Stimulated activated CD8-positive, alpha-beta memory T cell treated with anti-CD3 and anti-CD28 coated beads, Interleukin-15, amount 100 ng/mL, for 1 hour (primary cell): ENCODE measurements at regions not wholly inside any gene's neighbourhood (a gene's known extent, or its start where the extent isn't known, plus 50 kb on each side); places are given as distances from the start of the nearest gene placed in this dataset.

Experiments used
- DNase-seq: peaks from one replicate; pipeline ENCODE4 v3.0.0-alpha.2; 2020; ENCODE audit warnings: low read depth

DNA sequence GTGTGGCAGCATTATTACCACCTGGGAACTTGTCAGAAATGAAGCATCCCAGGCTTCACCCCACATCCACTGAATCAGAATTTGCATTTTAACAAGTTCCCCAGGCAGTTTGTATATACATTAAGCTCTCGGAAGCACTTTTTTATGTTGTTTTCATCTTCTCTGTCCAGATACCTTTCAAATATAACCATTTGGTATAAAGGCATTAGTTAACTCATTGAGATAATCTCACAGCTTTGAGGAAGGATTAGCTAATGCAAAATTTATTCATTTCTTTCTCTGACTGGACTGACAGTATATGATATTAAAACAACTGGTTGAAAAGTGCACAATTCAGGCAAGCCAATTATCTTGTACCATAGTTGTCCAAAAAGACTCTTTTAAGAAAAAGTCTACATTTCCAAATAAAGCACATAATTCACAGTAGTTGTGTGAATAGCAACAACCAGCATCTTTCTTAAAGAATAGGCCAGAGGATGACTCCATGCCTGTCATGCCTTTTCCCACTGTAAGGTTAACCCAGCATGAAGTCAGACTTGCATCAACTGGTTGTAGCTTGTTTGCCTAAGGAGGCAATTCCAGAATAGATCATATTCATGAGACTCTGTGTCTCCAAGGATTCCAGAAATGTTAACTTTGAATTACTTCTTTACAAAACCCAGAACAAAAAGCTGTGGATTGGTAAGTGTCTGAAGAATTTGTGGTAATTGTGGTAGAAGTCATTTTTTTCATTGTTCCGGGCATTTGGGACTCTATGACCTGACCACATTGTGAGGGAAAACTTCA is 254.3 kb upstream of the SESN3 start:
- DNase-seq = no peak

DNA sequence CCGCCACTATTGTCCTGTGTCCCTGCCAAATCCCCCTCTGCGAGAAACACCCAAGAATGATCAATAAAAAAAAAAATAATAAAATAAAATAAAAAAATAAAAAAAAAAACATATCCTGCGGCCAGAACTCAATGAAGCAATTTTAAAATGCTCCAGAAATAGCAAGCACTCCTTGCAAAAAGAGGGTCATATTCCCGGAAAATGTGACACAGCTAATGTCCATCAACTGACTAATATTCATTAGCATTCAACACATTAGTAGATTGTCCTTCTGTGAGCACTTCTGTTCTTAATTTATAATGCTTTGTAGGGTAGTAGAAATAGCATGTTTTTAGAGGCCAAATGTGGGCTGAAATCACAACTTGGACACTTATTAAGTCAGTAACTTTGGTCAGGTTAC is 252.3 kb upstream of the SESN3 start:
- DNase-seq = no peak

DNA sequence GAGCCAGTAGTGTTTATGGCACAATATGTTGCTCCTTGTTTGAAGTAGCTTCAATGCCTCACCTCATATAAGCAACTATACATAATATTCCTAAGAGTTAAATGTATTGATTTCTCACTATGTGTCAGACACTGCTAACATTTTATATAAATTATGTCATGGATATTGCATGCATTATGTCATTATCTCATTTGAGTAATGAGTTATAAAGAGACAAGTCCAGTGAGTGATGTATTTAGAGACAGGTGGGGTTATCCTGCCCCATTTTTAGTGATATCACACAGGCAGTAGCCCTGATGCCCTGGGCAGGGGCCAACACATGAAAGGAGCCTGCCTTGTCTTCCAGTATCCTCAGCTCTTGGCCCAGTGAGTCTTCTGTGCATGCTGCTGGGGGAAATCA is 247.0 kb upstream of the SESN3 start:
- no peak for DNase-seq

DNA sequence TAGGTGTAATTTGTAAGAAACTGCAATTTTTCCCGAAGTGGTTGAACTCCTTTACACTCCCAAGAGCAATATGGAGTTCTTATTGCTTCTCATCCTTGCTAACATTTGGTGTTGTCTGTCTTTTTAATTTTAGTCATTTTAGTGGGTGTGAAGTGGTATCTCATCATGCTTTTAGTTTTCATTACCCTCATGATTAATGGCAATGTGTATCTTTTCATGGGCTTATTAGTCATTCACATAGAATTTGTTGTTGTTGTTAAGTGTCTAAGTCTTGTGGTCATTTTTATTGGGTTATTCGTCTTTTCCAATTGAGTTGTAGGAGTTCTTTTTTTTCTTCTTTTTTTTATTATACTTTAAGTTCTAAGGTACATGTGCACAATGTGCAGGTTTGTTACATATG is 238.3 kb upstream of the SESN3 start:
- no peak for DNase-seq

DNA sequence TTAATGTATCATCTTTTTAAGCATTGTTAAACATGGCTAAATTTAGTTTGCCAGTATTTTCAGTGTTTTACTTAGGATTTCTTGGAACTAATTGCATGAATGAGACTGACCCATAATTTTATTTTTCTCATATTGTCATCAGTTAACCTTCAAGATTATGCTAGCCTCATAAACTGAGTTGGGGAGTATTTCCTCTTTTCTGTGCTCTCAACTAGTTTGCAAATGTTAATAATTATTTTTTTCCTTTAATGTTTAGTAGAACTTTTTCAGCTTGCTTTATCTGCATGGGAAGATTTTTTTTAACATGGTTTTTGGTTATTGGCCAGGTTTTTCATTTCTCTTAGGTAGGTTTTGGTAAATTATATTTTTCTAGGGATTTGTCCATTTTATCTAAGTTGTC is 235.4 kb upstream of the SESN3 start:
- DNase-seq = no peak

DNA sequence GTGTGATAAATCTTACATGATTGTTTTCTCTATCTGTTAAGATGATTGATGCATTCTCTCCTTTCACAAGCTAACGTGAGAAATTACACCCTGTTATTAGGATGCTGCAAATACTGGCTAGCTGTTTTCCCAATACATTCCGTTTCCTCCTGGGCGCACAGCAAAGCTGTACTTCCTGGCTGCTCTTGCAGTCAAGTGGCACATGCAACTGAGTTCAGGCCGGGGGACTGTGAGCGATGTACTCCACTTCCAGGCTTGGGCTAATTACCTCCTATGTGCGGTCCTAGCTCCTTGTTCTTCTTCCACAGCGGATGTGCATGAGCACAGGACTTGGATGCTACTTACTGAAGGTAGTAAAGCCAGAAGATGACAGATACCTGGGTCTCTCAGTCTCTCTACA is 234.9 kb upstream of the SESN3 start:
- DNase-seq = no peak

DNA sequence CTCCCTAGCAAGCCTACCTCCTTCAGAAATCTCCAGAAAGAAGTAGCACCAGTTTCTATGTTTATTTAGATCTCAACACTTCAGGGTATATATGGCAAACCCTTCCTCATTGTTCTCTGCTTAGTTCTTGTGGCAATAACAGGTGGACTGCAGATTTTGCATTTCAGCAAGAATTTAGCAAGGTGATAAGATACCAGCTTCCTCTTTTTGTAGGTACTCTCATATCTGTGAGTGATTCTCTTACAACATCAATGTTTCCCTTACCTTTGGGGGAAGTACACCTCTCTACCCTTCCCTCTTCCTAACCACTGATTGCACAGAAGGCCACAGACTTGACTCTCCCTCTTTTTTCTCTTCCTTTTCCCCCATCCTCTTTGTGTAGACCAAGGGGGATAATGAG is 230.9 kb upstream of the SESN3 start:
- DNase-seq = no peak

DNA sequence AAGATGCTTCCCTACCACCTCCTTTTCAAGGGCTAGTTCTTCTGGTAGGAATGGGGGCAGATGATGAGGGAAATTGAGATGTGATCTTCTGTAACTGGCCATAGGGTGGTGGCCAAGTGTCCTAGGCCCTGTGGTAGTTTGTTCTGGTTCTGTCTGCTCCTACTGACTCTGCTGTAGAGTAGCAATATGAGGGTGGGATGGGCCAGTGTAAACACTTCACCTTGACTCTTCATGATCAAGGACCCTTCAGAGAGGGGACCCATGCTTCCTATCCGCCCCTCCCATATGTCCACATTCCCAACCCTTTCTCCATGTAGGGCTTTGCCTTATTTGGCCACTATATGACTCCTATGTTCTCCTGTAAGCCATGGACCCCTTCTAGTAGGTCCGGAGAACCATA is 230.3 kb upstream of the SESN3 start:
- DNase-seq = no peak

DNA sequence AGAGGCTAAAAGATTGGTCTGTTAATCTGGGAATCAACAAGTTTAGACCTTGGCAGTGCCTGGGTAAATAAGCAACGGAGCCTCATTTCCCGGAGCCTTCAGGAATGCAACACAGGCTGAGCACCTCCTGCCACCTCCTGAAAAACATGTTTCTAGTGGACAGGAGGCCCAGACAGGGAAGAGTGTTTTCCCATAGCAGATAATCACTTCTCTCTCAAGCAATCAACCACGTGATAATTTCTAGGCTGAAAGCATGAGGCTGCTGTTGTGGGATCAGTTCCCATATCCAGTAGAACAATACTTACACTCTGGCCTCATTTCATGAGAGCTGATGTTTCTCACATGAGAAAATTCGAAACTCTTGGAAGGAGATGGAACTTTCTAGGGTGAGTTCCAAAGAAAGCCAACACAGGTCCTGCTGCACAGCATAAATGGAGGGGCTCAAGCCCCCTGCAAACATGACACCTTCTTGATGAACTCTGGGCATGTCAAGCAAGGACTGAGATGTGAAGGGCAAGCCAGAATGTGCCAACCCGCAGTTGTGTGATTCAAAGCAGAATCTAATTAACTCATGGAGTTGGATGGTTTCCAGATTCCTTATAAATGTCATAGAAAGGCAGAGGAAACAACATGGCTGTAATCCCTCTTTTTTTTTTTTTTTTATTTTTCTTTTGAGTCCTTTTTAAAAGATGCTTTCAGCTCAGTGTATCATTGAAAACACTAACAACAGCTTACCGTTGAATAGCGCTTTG is 228.5 kb upstream of the SESN3 start:
- no peak for DNase-seq

DNA sequence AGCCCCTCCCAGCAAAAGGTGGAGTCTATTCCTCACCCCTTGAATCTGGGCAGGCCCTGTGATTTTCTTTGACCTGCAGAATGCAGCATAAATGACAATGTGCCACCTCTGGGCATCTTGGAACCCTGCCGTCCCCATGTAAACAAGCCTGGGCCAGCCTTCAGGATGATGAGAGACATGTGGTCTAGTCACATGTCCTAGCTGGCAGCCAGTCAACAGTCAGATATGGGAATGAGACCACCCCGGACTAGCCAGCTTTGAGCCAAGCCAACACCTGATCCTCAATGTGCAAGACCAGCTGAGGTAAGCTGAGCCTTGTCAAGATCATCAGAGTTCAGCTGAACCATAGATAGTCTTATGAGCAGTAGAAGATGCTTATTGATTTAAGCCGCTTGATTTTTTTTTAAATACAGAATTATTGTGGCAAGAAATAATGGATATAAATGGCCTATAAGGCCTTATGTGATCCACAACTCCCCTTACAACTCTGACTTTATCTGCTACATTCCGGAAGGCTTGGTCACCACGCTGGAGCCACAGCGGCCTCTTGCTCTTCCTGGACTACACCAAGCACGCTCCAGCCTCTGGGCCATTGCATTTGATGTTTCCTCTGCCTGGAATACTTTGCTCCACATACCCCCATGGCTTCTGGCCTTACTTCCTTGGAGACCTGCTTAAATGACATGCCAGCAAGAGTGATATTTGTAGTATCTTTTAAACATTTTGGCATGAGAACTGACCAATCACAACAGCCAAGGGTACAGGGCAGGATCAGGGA is 225.9 kb upstream of the SESN3 start:
- DNase-seq = no peak

DNA sequence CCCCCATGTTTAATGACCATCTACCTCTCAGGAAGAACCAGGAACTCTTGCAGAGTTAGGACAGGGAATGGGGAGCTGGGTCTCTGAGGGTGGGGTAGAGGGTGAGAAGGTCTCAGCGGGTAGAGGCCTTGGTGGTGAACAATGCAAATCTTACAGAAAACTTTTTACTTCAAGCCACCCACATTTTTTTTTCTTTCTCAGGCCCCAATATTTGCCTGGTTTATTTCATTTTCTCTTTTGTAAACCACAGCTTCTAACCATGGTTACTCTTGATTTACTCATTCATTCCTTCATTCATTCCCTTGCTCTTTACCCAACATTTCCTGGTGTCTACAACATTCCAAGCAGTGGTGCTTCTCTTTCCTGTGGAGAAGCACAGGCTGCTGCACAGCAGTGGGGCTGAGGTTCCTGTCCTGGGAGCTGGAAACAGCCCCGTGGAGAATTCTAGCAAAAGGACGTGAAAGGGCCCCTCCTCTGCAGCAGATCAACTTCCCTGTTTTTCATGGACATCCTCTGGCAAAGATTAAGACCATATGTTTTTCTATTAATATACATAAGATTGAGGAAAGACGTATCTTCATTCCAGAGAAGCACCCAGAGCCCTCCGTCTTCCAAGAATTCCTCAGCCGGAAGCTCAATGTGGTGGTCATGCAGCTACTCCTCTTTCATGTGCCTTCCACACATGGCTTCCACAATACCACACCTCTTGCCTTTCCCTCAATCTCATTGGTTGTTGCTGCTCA is 224.4 kb upstream of the SESN3 start:
- no peak for DNase-seq

DNA sequence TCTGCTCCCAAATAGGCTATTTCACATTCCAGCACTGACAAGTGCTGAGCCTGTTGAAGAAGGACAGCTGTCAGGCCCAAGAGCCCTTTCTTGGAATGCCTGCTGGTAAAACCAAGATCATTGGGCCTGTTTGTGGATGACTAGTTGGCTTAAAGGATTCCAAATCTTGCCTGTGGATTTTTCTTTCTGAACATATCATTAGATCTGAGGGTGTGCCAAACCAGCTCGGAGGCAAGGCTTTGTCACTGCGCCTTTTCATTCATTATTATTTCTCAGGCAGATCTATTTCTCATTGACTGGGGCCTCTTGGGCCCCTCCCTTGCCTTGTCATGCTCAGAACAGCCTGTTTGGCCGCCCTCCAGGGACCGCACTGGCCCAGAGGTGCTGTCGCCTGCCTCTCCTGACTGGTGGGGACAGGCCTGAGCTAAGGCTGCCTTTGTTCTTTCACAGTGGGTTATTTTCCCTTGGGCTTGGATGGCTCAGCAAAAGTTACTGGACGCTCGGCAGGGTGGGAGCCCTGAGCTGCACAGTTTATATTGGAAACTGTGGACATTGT is 222.7 kb upstream of the SESN3 start:
- no peak for DNase-seq

DNA sequence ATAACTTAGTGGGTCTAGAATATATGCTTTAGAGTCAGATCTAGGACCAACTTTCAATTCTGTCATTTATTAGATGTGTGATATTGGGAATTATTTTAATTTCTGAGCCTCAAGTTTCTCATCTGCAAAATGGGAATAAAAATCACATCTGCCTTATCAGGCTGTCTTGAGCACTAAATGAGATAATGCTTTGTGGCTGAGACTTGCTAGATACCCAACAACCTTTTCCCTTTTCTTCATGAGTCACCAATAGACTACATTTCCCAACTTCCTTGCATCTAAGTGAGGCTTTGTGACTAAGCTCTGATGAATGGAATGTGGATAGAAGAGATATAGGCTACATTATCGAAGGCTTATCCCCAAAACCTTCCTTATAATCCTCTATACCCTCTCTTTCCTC is 220.7 kb upstream of the SESN3 start:
- DNase-seq = no peak

DNA sequence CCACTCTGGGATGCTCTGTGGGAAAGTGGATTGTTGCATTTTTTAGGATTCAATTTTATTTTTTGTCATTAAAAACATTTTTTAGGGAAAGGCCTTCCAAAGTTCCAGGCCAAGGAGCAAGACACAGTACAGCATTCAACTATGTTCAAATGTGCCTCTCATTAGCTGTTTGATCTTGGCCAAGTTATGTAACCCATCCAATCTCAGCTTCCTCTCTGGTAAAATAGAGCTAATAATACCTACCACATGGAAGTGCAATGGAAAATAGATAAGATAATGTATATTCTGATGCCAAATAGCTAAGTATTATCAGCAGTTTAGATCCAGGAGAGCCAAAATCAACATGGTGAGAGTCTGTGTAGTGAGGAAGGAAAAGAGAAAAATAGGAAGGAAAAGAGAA is 220.3 kb upstream of the SESN3 start:
- DNase-seq = no peak

DNA sequence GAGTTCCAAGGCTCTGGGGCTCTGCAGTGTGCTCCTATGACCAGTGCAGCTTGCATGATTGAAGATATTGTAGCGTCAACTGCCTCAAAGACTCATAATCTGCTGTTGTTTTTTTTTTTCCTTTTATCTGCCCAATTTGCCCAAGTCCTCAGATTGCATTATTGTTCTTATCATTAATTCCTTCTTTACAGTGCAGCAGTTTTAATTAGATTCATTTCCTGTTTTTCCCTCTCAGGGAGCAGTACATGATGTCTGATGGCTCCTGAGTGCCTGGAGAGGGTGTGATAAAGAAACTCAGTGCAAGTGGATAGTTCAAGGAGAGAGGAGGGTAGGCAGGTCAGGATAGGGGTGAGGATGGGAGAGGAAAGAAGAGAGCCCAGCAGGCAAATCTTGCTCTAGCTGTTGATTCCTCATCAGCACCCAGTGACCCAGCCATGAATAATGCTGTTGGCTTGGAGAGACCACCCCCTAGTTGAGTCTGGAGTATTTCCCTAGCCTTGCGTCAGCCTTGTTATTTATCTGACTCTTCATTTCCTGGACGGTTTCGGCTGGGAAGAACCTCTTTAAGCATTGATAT is 219.6 kb upstream of the SESN3 start:
- no peak for DNase-seq

DNA sequence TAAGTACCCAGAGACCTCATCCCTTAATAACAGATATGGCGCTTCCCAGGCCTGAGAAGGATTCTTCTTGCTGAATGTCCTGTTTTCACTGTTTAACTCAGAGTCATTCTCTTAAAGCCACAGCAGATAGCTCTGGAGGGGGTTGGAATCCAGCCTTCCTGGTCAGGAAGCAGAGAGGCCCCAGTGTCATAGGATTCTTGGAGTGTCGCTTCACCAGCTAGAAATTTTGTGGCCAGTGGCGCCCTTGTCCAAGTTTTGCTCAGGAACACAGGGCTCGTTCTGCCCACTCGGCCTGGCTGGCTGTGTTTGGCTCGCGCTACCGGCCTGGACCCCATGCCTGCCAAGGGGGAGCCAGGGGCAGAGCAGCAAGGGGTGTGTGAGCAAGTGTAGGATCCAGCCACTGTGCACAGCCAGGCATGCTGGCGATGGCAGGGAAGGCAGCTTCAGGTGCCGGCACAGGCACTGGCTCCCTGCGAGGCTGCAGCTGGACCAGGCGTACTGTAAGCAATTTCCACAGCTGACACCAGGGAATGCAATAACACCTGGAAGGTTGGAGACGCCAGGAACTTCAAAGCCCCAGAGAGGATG is 214.8 kb upstream of the SESN3 start:
- DNase-seq = no peak

DNA sequence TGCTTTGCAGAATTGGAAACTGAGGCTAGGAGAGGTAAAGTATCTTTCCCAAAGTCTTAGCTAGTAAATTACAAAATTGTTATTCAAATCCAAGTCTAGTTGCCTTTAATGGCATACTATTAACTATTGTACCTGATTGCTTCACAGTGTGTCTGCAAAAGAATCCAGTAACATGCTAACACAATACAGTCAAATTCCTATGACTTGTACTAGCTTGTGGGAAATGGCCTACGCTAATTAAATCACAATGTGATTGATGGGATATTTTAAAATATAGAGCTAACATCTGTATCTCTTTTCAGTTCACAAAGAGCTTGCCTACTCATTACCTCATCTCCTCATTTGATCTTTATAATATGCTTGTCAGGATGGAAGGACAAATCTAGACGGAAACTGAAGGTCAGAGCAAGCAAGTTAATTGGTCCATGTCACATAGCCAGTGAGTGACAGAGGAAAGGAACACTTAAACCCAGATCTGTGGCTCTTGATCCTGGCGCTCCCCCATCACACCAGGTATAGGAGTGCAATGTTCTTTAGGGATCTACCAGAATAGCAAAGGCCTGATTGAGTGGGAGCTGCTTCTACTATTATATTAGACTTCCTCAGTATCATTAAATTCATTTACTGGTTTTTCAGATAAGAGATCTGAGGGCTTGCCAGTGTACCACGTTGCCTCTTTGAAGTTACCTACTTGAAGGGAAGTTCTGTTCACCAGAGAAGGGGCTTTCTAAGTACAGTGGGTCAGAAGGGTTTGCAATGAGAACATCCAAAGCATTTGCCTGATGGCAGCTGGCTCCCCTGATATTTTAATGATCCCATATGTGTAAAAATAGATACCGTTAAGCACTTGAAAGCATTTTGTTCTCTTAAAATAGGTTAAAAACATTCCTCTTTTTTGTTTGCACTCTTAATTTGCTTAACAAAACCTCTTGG is 213.6 kb upstream of the SESN3 start:
- no peak for DNase-seq

DNA sequence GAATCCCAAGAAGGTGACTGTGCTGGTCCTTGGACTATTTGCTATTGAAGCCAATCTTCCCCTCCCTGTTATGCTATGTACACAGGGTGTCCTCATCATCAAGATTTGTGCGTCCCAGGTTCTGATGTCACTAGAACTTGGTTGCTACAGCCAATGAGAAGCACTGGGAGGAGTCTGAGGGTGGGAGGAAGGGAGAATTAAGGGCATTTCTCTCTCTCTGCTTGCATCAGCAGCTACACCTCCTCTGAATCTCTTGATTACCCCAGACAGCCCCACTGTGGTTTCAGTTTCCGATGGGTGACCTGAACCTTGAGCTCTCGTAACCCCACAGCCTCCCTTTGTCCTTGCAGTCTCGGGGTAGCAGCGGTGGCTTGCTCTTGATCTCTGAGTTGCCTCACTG is 212.4 kb upstream of the SESN3 start:
- DNase-seq = no peak

DNA sequence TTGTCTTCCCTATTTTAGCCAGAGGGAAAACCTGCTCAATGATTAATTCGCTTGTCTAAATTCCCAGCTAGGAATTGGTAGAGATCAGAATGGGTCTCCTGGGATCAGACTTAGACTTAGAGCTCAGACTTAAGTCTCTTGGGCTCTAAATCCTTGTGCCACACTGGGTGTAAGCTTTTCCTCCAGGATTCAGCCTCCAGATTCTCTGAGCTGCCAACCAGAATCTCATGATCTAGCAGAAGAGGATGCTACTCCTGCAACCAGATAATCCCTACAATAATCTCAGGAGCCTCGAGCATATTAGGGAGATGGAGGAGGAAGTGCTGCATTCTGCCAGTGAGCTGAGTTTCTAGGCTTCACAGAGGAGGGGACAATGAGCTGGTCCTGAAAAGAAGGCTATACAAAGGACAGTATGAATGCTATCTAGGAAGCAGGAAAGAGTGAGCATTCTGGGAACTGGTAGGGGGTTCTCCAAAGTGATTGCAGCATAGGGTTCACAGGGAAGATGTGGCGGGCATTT is 211.6 kb upstream of the SESN3 start:
- DNase-seq = no peak
